WTC11 (cell line): ENCODE measurements at regions not wholly inside any gene's neighbourhood (a gene's known extent, or its start where the extent isn't known, plus 50 kb on each side); places are given as distances from the start of the nearest gene placed in this dataset.

ENCODE experiments used
- JUN ChIP-seq: sonication (generic); formaldehyde crosslinking; IDR thresholded peaks from 2 replicates; pipeline ENCODE4 v1.8.0; 2023; ENCODE audit warnings: mild to moderate bottlenecking, missing genetic modification reagents
- TF ChIP-seq, protein P1 (sequence below): sonication (generic); formaldehyde crosslinking; IDR thresholded peaks from 2 replicates; pipeline ENCODE4 v1.8.0; 2022; ENCODE audit warnings: mild to moderate bottlenecking, missing genetic modification reagents
- TF ChIP-seq, protein P2 (sequence below): fragments of 200-600 bp; IDR thresholded peaks from 2 replicates; pipeline ENCODE4 v1.8.0; 2022; ENCODE audit warnings: antibody characterized with exemption
- TF ChIP-seq, protein P3 (sequence below): sonication (generic); formaldehyde crosslinking; IDR thresholded peaks from 2 replicates; pipeline ENCODE4 v1.8.1; 2023; ENCODE audit warnings: mild to moderate bottlenecking, moderate library complexity, missing genetic modification reagents
- TF ChIP-seq, protein P4 (sequence below): sonication (generic); formaldehyde crosslinking; IDR thresholded peaks from 2 replicates; pipeline ENCODE4 v1.8.0; 2022; ENCODE audit warnings: mild to moderate bottlenecking, missing genetic modification reagents

DNA sequence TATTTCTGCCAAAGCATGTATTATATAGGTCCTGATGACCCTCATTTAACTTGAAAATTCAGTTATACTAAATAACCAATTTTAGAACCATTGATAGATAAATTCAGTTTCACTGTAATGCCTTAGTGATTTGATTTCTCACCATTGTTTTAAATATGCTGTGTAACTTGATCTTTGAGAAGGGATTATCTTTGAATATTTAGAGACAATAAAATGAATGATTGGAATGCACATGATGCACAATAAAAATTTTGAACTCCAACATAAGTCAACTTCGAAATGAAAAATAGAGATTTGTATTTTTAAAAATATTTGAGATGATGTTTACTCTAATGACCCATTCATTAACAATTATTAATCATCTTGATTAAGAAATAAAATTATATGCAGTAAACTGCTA, 654.5 kb downstream of the OLFM4 start:
- TF ChIP-seq, protein P1, sequence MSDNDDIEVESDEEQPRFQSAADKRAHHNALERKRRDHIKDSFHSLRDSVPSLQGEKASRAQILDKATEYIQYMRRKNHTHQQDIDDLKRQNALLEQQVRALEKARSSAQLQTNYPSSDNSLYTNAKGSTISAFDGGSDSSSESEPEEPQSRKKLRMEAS = no peak
- TF ChIP-seq, protein P2, sequence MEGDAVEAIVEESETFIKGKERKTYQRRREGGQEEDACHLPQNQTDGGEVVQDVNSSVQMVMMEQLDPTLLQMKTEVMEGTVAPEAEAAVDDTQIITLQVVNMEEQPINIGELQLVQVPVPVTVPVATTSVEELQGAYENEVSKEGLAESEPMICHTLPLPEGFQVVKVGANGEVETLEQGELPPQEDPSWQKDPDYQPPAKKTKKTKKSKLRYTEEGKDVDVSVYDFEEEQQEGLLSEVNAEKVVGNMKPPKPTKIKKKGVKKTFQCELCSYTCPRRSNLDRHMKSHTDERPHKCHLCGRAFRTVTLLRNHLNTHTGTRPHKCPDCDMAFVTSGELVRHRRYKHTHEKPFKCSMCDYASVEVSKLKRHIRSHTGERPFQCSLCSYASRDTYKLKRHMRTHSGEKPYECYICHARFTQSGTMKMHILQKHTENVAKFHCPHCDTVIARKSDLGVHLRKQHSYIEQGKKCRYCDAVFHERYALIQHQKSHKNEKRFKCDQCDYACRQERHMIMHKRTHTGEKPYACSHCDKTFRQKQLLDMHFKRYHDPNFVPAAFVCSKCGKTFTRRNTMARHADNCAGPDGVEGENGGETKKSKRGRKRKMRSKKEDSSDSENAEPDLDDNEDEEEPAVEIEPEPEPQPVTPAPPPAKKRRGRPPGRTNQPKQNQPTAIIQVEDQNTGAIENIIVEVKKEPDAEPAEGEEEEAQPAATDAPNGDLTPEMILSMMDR = no peak
- TF ChIP-seq, protein P3, sequence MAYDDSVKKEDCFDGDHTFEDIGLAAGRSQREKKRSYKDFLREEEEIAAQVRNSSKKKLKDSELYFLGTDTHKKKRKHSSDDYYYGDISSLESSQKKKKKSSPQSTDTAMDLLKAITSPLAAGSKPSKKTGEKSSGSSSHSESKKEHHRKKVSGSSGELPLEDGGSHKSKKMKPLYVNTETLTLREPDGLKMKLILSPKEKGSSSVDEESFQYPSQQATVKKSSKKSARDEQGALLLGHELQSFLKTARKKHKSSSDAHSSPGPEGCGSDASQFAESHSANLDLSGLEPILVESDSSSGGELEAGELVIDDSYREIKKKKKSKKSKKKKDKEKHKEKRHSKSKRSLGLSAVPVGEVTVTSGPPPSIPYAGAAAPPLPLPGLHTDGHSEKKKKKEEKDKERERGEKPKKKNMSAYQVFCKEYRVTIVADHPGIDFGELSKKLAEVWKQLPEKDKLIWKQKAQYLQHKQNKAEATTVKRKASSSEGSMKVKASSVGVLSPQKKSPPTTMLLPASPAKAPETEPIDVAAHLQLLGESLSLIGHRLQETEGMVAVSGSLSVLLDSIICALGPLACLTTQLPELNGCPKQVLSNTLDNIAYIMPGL (CRISPR knock-in tag) = no peak
- TF ChIP-seq JUN = no peak
- TF ChIP-seq, protein P4, sequence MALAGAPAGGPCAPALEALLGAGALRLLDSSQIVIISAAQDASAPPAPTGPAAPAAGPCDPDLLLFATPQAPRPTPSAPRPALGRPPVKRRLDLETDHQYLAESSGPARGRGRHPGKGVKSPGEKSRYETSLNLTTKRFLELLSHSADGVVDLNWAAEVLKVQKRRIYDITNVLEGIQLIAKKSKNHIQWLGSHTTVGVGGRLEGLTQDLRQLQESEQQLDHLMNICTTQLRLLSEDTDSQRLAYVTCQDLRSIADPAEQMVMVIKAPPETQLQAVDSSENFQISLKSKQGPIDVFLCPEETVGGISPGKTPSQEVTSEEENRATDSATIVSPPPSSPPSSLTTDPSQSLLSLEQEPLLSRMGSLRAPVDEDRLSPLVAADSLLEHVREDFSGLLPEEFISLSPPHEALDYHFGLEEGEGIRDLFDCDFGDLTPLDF (CRISPR knock-in tag) = no peak
